H9 (cell line): ENCODE measurements at regions not wholly inside any gene's neighbourhood (a gene's known extent, or its start where the extent isn't known, plus 50 kb on each side); places are given as distances from the start of the nearest gene placed in this dataset.

Experiments used
- DNase-seq: peaks from one replicate; pipeline ENCODE4 v3.0.0-alpha.2; 2017
- H2AFZ ChIP-seq: one replicate; pipeline ENCODE4 v1.6.1; 2013; ENCODE audit warnings: mild to moderate bottlenecking, low read length, control low read depth, moderate library complexity
- H2AK5ac ChIP-seq: 2 replicates; pipeline ENCODE4 v1.6.1; 2013; ENCODE audit warnings: low read length, control low read depth, mixed read lengths; ENCODE audit not compliant: insufficient read length
- H2BK120ac ChIP-seq: one replicate; pipeline ENCODE4 v1.6.1; 2013; ENCODE audit warnings: low read depth, mild to moderate bottlenecking, low read length, control low read depth, inconsistent platforms; ENCODE audit not compliant: poor library complexity, severe bottlenecking
- H2BK12ac ChIP-seq: 2 replicates; pipeline ENCODE4 v1.6.1; 2013; ENCODE audit warnings: low read length, control low read depth, mixed read lengths, low read depth; ENCODE audit not compliant: insufficient read length
- H2BK15ac ChIP-seq: 2 replicates; pipeline ENCODE4 v1.6.1; 2013; ENCODE audit warnings: low read depth, low read length, control low read depth
- H2BK20ac ChIP-seq: one replicate; pipeline ENCODE4 v1.6.1; 2013; ENCODE audit warnings: low read depth, mild to moderate bottlenecking, low read length, control low read depth, inconsistent platforms; ENCODE audit not compliant: poor library complexity, severe bottlenecking
- H2BK5ac ChIP-seq: 2 replicates; pipeline ENCODE4 v1.6.1; 2013; ENCODE audit warnings: low read length, control low read depth, mixed read lengths; ENCODE audit not compliant: insufficient read length
- H3K14ac ChIP-seq: 2 replicates; pipeline ENCODE4 v1.6.1; 2013; ENCODE audit warnings: low read length, control low read depth; ENCODE audit not compliant: insufficient read depth
- H3K18ac ChIP-seq: 2 replicates; pipeline ENCODE4 v1.6.1; 2013; ENCODE audit warnings: low read depth, mild to moderate bottlenecking, mixed read lengths, low read length, control low read depth; ENCODE audit not compliant: insufficient read length
- H3K23ac ChIP-seq: 2 replicates; pipeline ENCODE4 v1.6.1; 2013; ENCODE audit warnings: low read length, control low read depth, mixed read lengths, low read depth; ENCODE audit not compliant: insufficient read length
- H3K23me2 ChIP-seq: 2 replicates; pipeline ENCODE4 v1.6.1; 2013; ENCODE audit warnings: low read depth, mild to moderate bottlenecking, mixed read lengths, low read length, control low read depth; ENCODE audit not compliant: insufficient read length, poor library complexity, severe bottlenecking
- H3K27ac ChIP-seq: 2 replicates; pipeline ENCODE4 v1.5.1; 2013; ENCODE audit warnings: low read length, control low read depth, mixed read lengths, low read depth; ENCODE audit not compliant: insufficient read length
- H3K27me3 ChIP-seq: 2 replicates; pipeline ENCODE4 v1.6.1; 2013; ENCODE audit warnings: low read length, control low read depth, inconsistent platforms; ENCODE audit not compliant: insufficient read depth
- H3K4ac ChIP-seq: 2 replicates; pipeline ENCODE4 v1.6.1; 2013; ENCODE audit warnings: low read depth, mild to moderate bottlenecking, control low read depth, inconsistent platforms, low read length, moderate library complexity
- H3K4me1 ChIP-seq: 2 replicates; pipeline ENCODE4 v1.6.1; 2013; ENCODE audit warnings: low read length, control low read depth, inconsistent platforms; ENCODE audit not compliant: insufficient read depth
- H3K4me2 ChIP-seq: 2 replicates; pipeline ENCODE4 v1.6.1; 2013; ENCODE audit warnings: low read length, control low read depth, mixed read lengths; ENCODE audit not compliant: insufficient read length, insufficient read depth
- H3K56ac ChIP-seq: 2 replicates; pipeline ENCODE4 v1.6.1; 2013; ENCODE audit warnings: low read depth, mild to moderate bottlenecking, mixed read lengths, low read length, control low read depth; ENCODE audit not compliant: insufficient read length
- H3K79me1 ChIP-seq: 2 replicates; pipeline ENCODE4 v1.6.1; 2013; ENCODE audit warnings: low read depth, mild to moderate bottlenecking, moderate library complexity, low read length, control low read depth, inconsistent platforms; ENCODE audit not compliant: insufficient read depth, poor library complexity, severe bottlenecking
- H3K79me2 ChIP-seq: 2 replicates; pipeline ENCODE4 v1.6.1; 2013; ENCODE audit warnings: low read length, control low read depth, inconsistent platforms; ENCODE audit not compliant: insufficient read depth
- H3K9ac ChIP-seq: 2 replicates; pipeline ENCODE4 v1.6.1; 2013; ENCODE audit warnings: low read length, control low read depth, mixed read lengths; ENCODE audit not compliant: insufficient read length; ENCODE audit errors: extremely low read depth
- H3K9me3 ChIP-seq: one replicate; pipeline ENCODE4 v1.6.1; 2013; ENCODE audit warnings: low read depth, low read length, inconsistent platforms; ENCODE audit not compliant: control insufficient read depth
- H3T11ph ChIP-seq: one replicate; pipeline ENCODE4 v1.6.1; 2013; ENCODE audit warnings: mild to moderate bottlenecking, low read length, control low read depth, inconsistent platforms
- H4K20me1 ChIP-seq: one replicate; pipeline ENCODE4 v1.6.1; 2013; ENCODE audit not compliant: control insufficient read depth, insufficient read length, insufficient read depth
- H4K5ac ChIP-seq: 2 replicates; pipeline ENCODE4 v1.6.1; 2013; ENCODE audit warnings: low read depth, mild to moderate bottlenecking, mixed read lengths, low read length, control low read depth; ENCODE audit not compliant: insufficient read length
- H4K8ac ChIP-seq: replicated peaks from 2 replicates; pipeline ENCODE4 v1.6.1; 2013; ENCODE audit warnings: low read length, control low read depth, mixed read lengths, low read depth; ENCODE audit not compliant: insufficient read length
- H4K91ac ChIP-seq: 2 replicates; pipeline ENCODE4 v1.6.1; 2013; ENCODE audit warnings: low read depth, mild to moderate bottlenecking, moderate library complexity, mixed read lengths, low read length, control low read depth; ENCODE audit not compliant: insufficient read length
- H3K27ac Mint-ChIP-seq, 3 experiments: 2 replicates in 2 of 3; 3 replicates in 1 of 3; pipeline ENCODE4 v1.8.0; 2020 to 2021; ENCODE audit warnings: mixed read lengths in 3 of 3, mild to moderate bottlenecking in 1 of 3, moderate library complexity in 1 of 3
- H3K27me3 Mint-ChIP-seq: 2 replicates; pipeline ENCODE4 v1.8.0; 2021; ENCODE audit warnings: low read depth, mild to moderate bottlenecking, moderate library complexity, mixed read lengths
- H3K36me3 Mint-ChIP-seq, 3 experiments: 2 replicates in 2 of 3; 3 replicates in 1 of 3; pipeline ENCODE4 v1.8.0; 2020 to 2021; ENCODE audit warnings: low read depth in 3 of 3, mixed read lengths in 3 of 3; ENCODE audit not compliant: insufficient read depth in 1 of 3
- H3K4me1 Mint-ChIP-seq, 2 experiments: 2 replicates each; pipeline ENCODE4 v1.8.0; 2020; ENCODE audit warnings: mixed read lengths in 2 of 2
- H3K4me3 Mint-ChIP-seq, 2 experiments: 2 replicates in 1 of 2; 3 replicates in 1 of 2; pipeline ENCODE4 v1.8.0; 2020 to 2021; ENCODE audit warnings: mild to moderate bottlenecking in 2 of 2, mixed read lengths in 2 of 2, moderate library complexity in 1 of 2
- H3K9me3 Mint-ChIP-seq, 2 experiments: 2 replicates in 1 of 2; 3 replicates in 1 of 2; pipeline ENCODE4 v1.8.0; 2020; ENCODE audit warnings: mild to moderate bottlenecking in 2 of 2, mixed read lengths in 2 of 2, moderate library complexity in 1 of 2
- WGBS: extraction: QIAGEN DNeasy Blood & Tissue Kit; methylation state at CpG from one replicate; pipeline ENCODE4 v1.1.7; 2013; ENCODE audit warnings: missing lambda C conversion rate, low lambda C conversion rate, mixed read lengths; ENCODE audit not compliant: insufficient read length; ENCODE audit errors: extremely low coverage; 5-methylcytosine and 5-hydroxymethylcytosine counted together
- TF ChIP-seq, protein P1 (sequence below): fragments of 200-600 bp; sonication (generic); conservative IDR thresholded peaks from 3 replicates; pipeline ENCODE4 v1.8.0; 2021; ENCODE audit warnings: antibody characterized with exemption, mild to moderate bottlenecking

DNA sequence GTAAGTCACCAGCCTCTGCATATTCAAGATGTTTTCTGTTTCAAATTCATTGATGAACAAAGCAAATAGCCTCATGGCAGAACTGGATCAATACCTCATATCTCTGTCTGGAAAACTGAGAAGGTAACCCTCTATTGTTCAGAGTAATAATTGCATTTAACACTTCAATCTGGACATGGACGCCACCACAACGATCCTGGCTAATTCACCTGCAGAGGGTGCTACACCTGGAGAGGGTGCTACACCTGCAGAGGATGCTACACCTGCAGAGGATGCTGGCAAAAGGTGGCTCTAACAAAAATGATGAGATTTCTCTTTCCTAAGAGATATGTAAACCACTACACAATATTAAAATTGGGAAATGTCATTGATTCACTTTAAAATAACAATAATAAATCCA lies 183.1 kb upstream of the HNRNPA3 start:
- TF ChIP-seq, protein P1, sequence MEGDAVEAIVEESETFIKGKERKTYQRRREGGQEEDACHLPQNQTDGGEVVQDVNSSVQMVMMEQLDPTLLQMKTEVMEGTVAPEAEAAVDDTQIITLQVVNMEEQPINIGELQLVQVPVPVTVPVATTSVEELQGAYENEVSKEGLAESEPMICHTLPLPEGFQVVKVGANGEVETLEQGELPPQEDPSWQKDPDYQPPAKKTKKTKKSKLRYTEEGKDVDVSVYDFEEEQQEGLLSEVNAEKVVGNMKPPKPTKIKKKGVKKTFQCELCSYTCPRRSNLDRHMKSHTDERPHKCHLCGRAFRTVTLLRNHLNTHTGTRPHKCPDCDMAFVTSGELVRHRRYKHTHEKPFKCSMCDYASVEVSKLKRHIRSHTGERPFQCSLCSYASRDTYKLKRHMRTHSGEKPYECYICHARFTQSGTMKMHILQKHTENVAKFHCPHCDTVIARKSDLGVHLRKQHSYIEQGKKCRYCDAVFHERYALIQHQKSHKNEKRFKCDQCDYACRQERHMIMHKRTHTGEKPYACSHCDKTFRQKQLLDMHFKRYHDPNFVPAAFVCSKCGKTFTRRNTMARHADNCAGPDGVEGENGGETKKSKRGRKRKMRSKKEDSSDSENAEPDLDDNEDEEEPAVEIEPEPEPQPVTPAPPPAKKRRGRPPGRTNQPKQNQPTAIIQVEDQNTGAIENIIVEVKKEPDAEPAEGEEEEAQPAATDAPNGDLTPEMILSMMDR: peak; percentile 68
- H3K23ac ChIP-seq: no peak overlapping the region
- no peaks in the 10 kb centered on the region for H4K20me1 ChIP-seq
- H3K23me2 ChIP-seq: no peaks in the 10 kb centered on the region
- no peak overlapping the region for H3K4me2 ChIP-seq
- no peaks in the 10 kb centered on the region for H3K79me1 ChIP-seq
- H3K27ac Mint-ChIP-seq: no peak overlapping the region
- no peak overlapping the region for H4K8ac ChIP-seq
- peak; percentile 46 for DNase-seq
- no peak overlapping the region for H4K5ac ChIP-seq
- H4K91ac ChIP-seq: no peak overlapping the region
- no peak overlapping the region for H2AFZ ChIP-seq
- no peak overlapping the region for H2BK15ac ChIP-seq
- H3K27me3 Mint-ChIP-seq: no peaks in the 10 kb centered on the region
- H3K4me3 Mint-ChIP-seq: no peak overlapping the region
- no peak overlapping the region for H3K4ac ChIP-seq
- H2AK5ac ChIP-seq: no peak overlapping the region
- no peaks in the 10 kb centered on the region for H3K36me3 Mint-ChIP-seq
- H3K27me3 ChIP-seq: no peaks in the 10 kb centered on the region
- H3T11ph ChIP-seq: no peak overlapping the region
- H2BK5ac ChIP-seq: no peak overlapping the region
- H3K9me3 Mint-ChIP-seq: no peaks in the 10 kb centered on the region
- H3K4me1 Mint-ChIP-seq: peaks cover 0 to 6% of the 10 kb centered on the region in 2 experiments; a peak in 1 of 4 replicates
- no peak overlapping the region for H3K56ac ChIP-seq
- H3K4me1 ChIP-seq: peaks cover 2% of the 10 kb centered on the region; the same call in 1 of the 2 replicates
- H2BK120ac ChIP-seq: no peak overlapping the region
- no peak overlapping the region for H3K27ac ChIP-seq
- H3K14ac ChIP-seq: no peak overlapping the region
- no peak overlapping the region for H3K9ac ChIP-seq
- H3K9me3 ChIP-seq: no peaks in the 10 kb centered on the region
- H3K79me2 ChIP-seq: no peaks in the 10 kb centered on the region
- no peak overlapping the region for H2BK12ac ChIP-seq
- H2BK20ac ChIP-seq: no peak overlapping the region
- H3K18ac ChIP-seq: no peak overlapping the region
- WGBS: no CpG with 5 or more reads among the region's 2 CpGs
